NB4 (cell line): ENCODE measurements at regions not wholly inside any gene's neighbourhood (a gene's known extent, or its start where the extent isn't known, plus 50 kb on each side); places are given as distances from the start of the nearest gene placed in this dataset.

ENCODE experiments used
- DNase-seq: peaks from one replicate; pipeline ENCODE4 v3.0.0; 2010; ENCODE audit warnings: low read depth
- H3K4me3 ChIP-seq: one replicate; pipeline ENCODE4 v1.5.1; 2011; ENCODE audit warnings: mild to moderate bottlenecking, low read depth, low read length, moderate library complexity
- MYC ChIP-seq: IDR thresholded peaks from 2 replicates; pipeline ENCODE4 v1.6.1; 2011; ENCODE audit warnings: low read depth, low read length
- POLR2A ChIP-seq: IDR thresholded peaks from 2 replicates; pipeline ENCODE4 v1.6.1; 2011; ENCODE audit warnings: mild to moderate bottlenecking; ENCODE audit not compliant: insufficient read length; ENCODE audit errors: extremely low read depth
- TF ChIP-seq, protein P1 (sequence below): IDR thresholded peaks from 2 replicates; pipeline ENCODE4 v1.6.1; 2011; ENCODE audit warnings: low read depth, low read length
- TF ChIP-seq, protein P2 (sequence below): IDR thresholded peaks from one replicate; pipeline ENCODE4 v1.5.1; 2012; ENCODE audit warnings: low read depth, low read length

DNA sequence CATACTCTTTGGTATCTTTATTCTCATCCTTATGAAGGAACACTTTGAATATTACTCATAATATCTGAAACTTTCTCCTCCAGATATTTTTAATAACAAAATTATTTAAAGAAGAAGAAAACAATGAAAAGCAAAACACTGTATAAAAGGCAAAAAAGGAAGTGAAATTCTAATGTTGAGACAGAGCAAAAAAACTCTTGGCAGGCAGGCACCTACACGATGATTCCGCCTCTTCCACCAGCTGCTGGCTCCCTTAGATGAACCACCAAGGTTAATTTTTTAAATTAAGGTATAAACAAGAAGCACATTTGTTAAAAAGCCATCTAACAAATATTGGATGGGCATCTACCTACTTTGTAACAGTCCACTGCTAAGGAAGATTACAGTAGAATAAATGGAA is 434.7 kb downstream of the EPHA4 start:
- TF ChIP-seq, protein P1, sequence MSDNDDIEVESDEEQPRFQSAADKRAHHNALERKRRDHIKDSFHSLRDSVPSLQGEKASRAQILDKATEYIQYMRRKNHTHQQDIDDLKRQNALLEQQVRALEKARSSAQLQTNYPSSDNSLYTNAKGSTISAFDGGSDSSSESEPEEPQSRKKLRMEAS = no peak
- TF ChIP-seq MYC (no peak), POLR2A (no peak)
- TF ChIP-seq, protein P2, sequence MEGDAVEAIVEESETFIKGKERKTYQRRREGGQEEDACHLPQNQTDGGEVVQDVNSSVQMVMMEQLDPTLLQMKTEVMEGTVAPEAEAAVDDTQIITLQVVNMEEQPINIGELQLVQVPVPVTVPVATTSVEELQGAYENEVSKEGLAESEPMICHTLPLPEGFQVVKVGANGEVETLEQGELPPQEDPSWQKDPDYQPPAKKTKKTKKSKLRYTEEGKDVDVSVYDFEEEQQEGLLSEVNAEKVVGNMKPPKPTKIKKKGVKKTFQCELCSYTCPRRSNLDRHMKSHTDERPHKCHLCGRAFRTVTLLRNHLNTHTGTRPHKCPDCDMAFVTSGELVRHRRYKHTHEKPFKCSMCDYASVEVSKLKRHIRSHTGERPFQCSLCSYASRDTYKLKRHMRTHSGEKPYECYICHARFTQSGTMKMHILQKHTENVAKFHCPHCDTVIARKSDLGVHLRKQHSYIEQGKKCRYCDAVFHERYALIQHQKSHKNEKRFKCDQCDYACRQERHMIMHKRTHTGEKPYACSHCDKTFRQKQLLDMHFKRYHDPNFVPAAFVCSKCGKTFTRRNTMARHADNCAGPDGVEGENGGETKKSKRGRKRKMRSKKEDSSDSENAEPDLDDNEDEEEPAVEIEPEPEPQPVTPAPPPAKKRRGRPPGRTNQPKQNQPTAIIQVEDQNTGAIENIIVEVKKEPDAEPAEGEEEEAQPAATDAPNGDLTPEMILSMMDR = no peak
- DNase-seq = no peak
- no peak overlapping the region for H3K4me3 ChIP-seq

DNA sequence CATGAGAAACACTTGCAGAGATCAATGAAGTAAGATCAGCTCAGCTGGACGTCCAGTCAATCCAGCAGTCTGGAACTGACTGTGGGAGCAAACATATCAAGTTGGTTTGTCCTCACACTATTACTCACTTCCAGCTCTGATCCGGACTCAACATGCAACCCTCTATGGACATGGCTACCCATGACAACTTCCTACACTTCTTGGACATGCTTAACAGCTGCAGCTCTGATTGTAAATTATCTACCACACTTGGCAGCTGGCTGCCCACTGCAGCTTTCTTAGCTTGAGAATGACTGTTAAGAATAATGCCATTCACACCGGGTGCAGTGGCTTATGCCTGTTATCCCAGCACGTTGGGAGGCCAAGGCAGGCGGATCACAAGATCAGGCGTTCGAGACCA is 429.8 kb downstream of the EPHA4 start:
- no peak overlapping the region for H3K4me3 ChIP-seq
- TF ChIP-seq MYC (no peak), POLR2A (no peak)
- TF ChIP-seq, protein P1 = no peak
- TF ChIP-seq, protein P2 = no peak
- DNase-seq = no peak

DNA sequence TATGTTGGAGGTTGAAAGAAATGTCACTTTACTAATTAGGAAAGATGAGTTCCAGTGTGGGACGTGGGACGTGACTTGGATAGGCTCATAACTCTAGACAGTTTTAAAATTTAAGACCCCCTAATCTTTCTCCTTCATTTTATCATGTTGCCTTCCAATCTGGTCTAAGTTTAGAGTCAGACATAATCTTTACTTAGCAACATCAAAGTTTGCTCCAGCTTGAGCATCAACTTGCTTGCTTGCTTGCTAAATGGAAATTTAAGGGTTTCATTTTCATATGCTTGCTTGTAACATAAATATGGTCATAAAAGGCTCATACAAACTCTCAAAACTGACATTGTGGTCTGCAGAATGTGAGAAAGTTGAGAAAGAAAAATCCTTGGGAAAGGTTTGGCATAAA is 428.9 kb downstream of the EPHA4 start:
- TF ChIP-seq MYC (no peak), POLR2A (no peak)
- TF ChIP-seq, protein P2 = no peak
- TF ChIP-seq, protein P1 = no peak
- DNase-seq = no peak
- H3K4me3 ChIP-seq = no peak overlapping the region

DNA sequence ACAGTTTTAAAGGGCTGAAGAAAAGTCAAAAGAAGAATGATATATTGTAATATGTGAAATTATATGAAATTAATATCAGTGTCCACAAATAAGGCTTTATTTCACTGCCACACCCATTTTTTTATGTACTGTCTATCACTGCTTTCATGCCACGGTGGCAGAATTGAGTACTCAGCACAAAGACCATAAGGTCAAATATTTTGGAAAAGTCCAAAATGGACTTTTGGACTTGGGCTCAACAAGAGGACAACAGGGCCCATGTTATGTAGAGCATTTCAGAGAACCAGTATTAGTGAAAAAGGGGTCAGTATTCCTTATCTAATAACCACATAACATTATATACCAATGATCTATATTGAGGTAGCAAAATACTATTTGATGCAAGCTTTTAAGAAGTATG is 427.2 kb downstream of the EPHA4 start:
- TF ChIP-seq, protein P1 = no peak
- no peak for TF ChIP-seq MYC
- TF ChIP-seq, protein P2 = no peak
- no peak for TF ChIP-seq POLR2A
- no peak overlapping the region for H3K4me3 ChIP-seq
- DNase-seq = no peak

DNA sequence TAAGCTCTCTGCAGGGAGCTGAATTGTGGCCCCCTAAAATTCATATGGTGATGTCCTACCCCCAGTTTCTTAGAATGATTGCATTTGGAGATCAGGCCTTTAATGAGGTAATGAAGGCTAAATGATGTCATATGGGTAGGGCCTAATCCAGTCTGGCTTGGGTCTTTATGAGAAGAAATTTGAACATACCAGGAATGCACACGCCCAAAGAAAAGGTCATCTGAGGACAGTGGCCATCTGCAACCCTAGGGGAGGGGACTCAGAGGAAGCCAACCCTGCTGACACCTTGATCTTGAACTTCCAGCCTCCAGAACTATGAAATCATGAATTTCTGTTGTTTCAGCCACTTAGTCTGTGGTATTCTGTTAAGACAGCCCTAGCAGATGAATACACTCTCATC is 426.7 kb downstream of the EPHA4 start:
- no peak overlapping the region for H3K4me3 ChIP-seq
- no peak for DNase-seq
- TF ChIP-seq, protein P1 = no peak
- TF ChIP-seq POLR2A (no peak), MYC (no peak)
- TF ChIP-seq, protein P2 = no peak

DNA sequence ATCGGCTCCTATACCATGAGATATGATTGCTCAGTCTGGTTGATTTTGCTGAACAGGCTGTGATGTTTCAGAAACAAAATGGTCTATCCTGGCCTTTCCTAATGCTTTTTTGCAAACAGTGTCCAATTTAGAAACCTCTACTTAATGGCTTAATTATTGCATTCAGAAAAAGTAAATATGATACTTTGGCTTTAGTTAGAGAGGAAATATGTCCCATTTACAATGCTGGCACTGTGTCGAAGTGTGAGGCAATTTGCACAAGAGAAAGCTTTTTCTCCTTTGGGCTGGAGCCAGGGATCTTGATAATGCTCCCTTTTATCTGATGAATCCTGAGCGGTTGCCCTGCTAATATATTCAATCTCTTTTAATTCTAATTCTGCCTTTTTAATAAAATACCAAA is 418.9 kb downstream of the EPHA4 start:
- TF ChIP-seq, protein P2 = no peak
- TF ChIP-seq MYC = no peak
- no peak for TF ChIP-seq POLR2A
- TF ChIP-seq, protein P1 = no peak
- no peak overlapping the region for H3K4me3 ChIP-seq
- no peak for DNase-seq
